Head of caudate nucleus (tissue), 42 donors: ENCODE measurements at regions not wholly inside any gene's neighbourhood (a gene's known extent, or its start where the extent isn't known, plus 50 kb on each side); places are given as distances from the start of the nearest gene placed in this dataset.
"Not testable (repeated sequence)": the region's sequence is repeated elsewhere in the genome, so short reads cannot be mapped to it uniquely, and the experiment has no call there.

Source experiments
- DNase-seq, 42 donors: peaks; one replicate each; pipeline versions ENCODE4 v3.0.0 to v3.0.0-alpha.2; 2020 to 2021; ENCODE audit warnings: mixed read lengths in 7 of 42
- intact Hi-C: fragments of 100-400 bp; cut with DNase I; formaldehyde crosslinking; loops from one replicate; pipeline ENCODE4 v1.15.0; 2022

- intact Hi-C loops = no loop called here
- DNase-seq = peak in 8 of 42 donors; percentile 11 to 65 (median 20)
Measured at GRCh38 chr15:67917037-67917436, 77.2 kb upstream of the RNU6-1 start.

- intact Hi-C loops = no loop called here
- DNase-seq = no peak
Measured at GRCh38 chr15:67917636-67918035, 77.8 kb upstream of the RNU6-1 start.

GRCh38 chr15:67918205-67918861, 78.5 kb upstream of the RNU6-1 start:
- intact Hi-C loops = no loop called here

GRCh38 chr15:67920524-67921240, 80.8 kb upstream of the RNU6-1 start:
- intact Hi-C loops = no loop called here
- DNase-seq = no peak

More at GRCh38 chr15:67918205-67918861, 78.5 kb upstream of the RNU6-1 start:
- DNase-seq = no peak

GRCh38 chr15:67922106-67922675, 82.3 kb upstream of the RNU6-1 start:
- intact Hi-C loops = no loop called here
- no peak for DNase-seq

GRCh38 chr15:67922971-67923945, 83.4 kb upstream of the RNU6-1 start:
- DNase-seq = no peak
- intact Hi-C loops = no loop called here

- intact Hi-C loops = no loop called here
- DNase-seq = no peak
Measured at GRCh38 chr15:67924359-67924974, 84.6 kb upstream of the RNU6-1 start.

- intact Hi-C loops = no loop called here
- DNase-seq = no peak
Measured at GRCh38 chr15:67925182-67925581, 85.3 kb upstream of the RNU6-1 start.

- DNase-seq = peak in 21 of 42 donors; percentile 4 to 67 (median 34)
- intact Hi-C loops = no loop called here
Measured at GRCh38 chr15:67927501-67928168, 87.8 kb upstream of the RNU6-1 start.

GRCh38 chr15:67928666-67929065, 88.8 kb upstream of the RNU6-1 start:
- intact Hi-C loops = no loop called here

GRCh38 chr15:67930720-67931119, 90.9 kb upstream of the RNU6-1 start:
- intact Hi-C loops = no loop called here
- no peak for DNase-seq

More at GRCh38 chr15:67928666-67929065, 88.8 kb upstream of the RNU6-1 start:
- no peak for DNase-seq

- intact Hi-C loops = no loop called here
Measured at GRCh38 chr15:67931861-67932260, 92.0 kb upstream of the RNU6-1 start.

GRCh38 chr15:67934126-67934525, 94.3 kb upstream of the RNU6-1 start:
- intact Hi-C loops, DNase-seq: not testable (repeated sequence)

More at GRCh38 chr15:67931861-67932260, 92.0 kb upstream of the RNU6-1 start:
- no peak for DNase-seq

- no peak for DNase-seq
- intact Hi-C loops = no loop called here
Measured at GRCh38 chr15:67935244-67935643, 95.4 kb upstream of the RNU6-1 start.

- DNase-seq = no peak
- intact Hi-C loops = no loop called here
Measured at GRCh38 chr15:67936258-67936657, 96.4 kb upstream of the RNU6-1 start.

GRCh38 chr15:67937153-67937761, 97.4 kb upstream of the RNU6-1 start:
- intact Hi-C loops = no loop called here
- no peak for DNase-seq

- intact Hi-C loops, DNase-seq: not testable (repeated sequence)
Measured at GRCh38 chr15:67939179-67939578, 99.3 kb upstream of the RNU6-1 start.
